ENCODE measurements at regions not wholly inside any gene's neighbourhood (a gene's known extent, or its start where the extent isn't known, plus 50 kb on each side); places are given as distances from the start of the nearest gene placed in this dataset.

DNA sequence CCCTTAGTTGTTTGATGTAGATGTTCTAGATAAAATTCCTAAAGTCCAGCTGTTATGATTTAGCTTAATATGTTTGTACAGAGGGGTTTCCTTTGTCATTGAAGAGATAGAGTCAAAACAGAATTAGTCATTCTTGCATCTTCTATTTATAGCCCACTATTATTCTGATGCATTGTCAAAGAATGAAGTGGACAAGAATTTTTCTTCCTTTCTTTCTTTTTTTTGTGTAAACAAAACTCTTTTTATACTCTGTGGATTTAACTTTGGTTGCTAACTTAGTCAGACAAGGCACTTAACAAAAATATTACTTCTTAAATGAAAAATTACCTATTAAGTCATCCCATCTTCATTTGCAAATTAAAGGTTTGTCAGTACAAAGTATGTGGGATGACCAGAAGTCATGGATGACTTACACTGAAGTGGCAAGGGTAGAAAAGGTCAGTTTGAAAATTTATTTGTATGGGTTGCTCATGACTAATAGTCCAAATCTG, 215.6 kb upstream of the DDHD1 start:
- no peak overlapping the region for H3K4me3 Mint-ChIP-seq
- Histone ChIP-seq H3K27ac (ENCODE audit: low read depth) (no peak overlapping the region), H4K20me1 (replicated peaks; ENCODE audit: insufficient read depth) (no peaks in the 10 kb centered on the region), H3K79me2 (replicated peaks; ENCODE audit: insufficient read depth) (no peaks in the 10 kb centered on the region), H3F3A (replicated peaks; ENCODE audit: low read depth) (no peaks in the 10 kb centered on the region), H2AFZ (no peak overlapping the region), H3K4me2 (peak overlapping the region; percentile 21; the same call in 1 of the 2 replicates), H3K27me3 (ENCODE audit: insufficient read depth) (no peaks in the 10 kb centered on the region), H3K36me3 (ENCODE audit: insufficient read depth) (no peaks in the 10 kb centered on the region), H3K4me1 (ENCODE audit: insufficient read depth) (peaks cover 21% of the 10 kb centered on the region), H3K9me2 (ENCODE audit: insufficient read depth) (peaks cover 25% of the 10 kb centered on the region), H3K4me3 (no peak overlapping the region)
- H3K36me3 Mint-ChIP-seq (ENCODE audit: low read depth), result peaks cover 14% of the 10 kb centered on the region
- peaks cover 25% of the 10 kb centered on the region for H3K4me1 Mint-ChIP-seq
- H3K27ac Mint-ChIP-seq, result no peak overlapping the region
- DNase-seq (ENCODE audit: low spot score) (no peak), ATAC-seq (no peak)
- H3K9me3 Mint-ChIP-seq, result peaks cover 9% of the 10 kb centered on the region
- H3K27me3 Mint-ChIP-seq (ENCODE audit: insufficient read depth, low read depth, poor library complexity), result peaks cover 3% of the 10 kb centered on the region
- TF ChIP-seq EZH2phosphoT487 (IDR thresholded peaks at IDR 0.05; ENCODE audit: unreplicated experiment), result no peak
- TF ChIP-seq ZNF331 (CRISPR knock-in tag; IDR thresholded peaks at IDR 0.05; ENCODE audit: low read depth), result no peak
- TF ChIP-seq STAT1 (IDR thresholded peaks at IDR 0.05; ENCODE audit: unreplicated experiment), result no peak
- TF ChIP-seq, protein P1, sequence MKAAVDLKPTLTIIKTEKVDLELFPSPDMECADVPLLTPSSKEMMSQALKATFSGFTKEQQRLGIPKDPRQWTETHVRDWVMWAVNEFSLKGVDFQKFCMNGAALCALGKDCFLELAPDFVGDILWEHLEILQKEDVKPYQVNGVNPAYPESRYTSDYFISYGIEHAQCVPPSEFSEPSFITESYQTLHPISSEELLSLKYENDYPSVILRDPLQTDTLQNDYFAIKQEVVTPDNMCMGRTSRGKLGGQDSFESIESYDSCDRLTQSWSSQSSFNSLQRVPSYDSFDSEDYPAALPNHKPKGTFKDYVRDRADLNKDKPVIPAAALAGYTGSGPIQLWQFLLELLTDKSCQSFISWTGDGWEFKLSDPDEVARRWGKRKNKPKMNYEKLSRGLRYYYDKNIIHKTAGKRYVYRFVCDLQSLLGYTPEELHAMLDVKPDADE (IDR thresholded peaks at IDR 0.05), result no peak
- TF ChIP-seq CREB1 (CRISPR knock-in tag; IDR thresholded peaks at IDR 0.05; ENCODE audit: low read depth), result no peak
- no peak for TF ChIP-seq EZH2 (IDR thresholded peaks at IDR 0.05; ENCODE audit: low read depth, unreplicated experiment)
- no peak for TF ChIP-seq REST (IDR thresholded peaks at IDR 0.05; ENCODE audit: unreplicated experiment)

DNA sequence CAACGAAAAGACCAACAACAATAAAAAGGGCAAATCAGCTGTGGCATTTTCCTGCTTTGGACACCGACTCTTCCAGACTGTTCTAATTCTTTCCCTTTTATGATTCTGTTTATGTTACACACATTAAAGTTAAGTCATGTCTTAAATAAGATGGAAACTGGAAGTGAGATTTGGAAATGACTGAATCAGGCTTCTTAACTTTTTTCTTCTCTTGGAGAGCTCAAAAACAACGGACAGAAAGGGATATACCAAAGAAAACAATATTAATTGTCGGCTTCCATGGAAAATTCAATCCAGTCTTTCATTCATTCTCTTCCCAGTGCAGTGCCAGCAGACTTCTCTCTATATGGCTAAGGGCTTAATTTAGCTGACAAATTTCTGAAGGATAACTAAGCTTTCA, 214.9 kb upstream of the DDHD1 start:
- no peaks in the 10 kb centered on the region for H3K27me3 ChIP-seq (ENCODE audit: insufficient read depth)
- H3F3A ChIP-seq (replicated peaks; ENCODE audit: low read depth), result no peaks in the 10 kb centered on the region
- H3K4me1 Mint-ChIP-seq, result peaks cover 25% of the 10 kb centered on the region
- no peak overlapping the region for H3K27ac ChIP-seq (ENCODE audit: low read depth)
- H3K4me2 ChIP-seq, result no peak overlapping the region
- H3K4me3 Mint-ChIP-seq, result no peak overlapping the region
- H3K36me3 Mint-ChIP-seq (ENCODE audit: low read depth), result peaks cover 20% of the 10 kb centered on the region
- peaks cover 16% of the 10 kb centered on the region for H3K9me3 Mint-ChIP-seq
- H3K9me2 ChIP-seq (ENCODE audit: insufficient read depth), result peaks cover 22% of the 10 kb centered on the region
- H2AFZ ChIP-seq, result peak overlapping the region; percentile 74; the same call in 1 of the 2 replicates
- ATAC-seq (no peak), DNase-seq (ENCODE audit: low spot score) (no peak)
- peaks cover 3% of the 10 kb centered on the region for H3K27me3 Mint-ChIP-seq (ENCODE audit: insufficient read depth, low read depth, poor library complexity)
- H4K20me1 ChIP-seq (replicated peaks; ENCODE audit: insufficient read depth), result no peaks in the 10 kb centered on the region
- H3K4me3 ChIP-seq, result no peak overlapping the region
- no peaks in the 10 kb centered on the region for H3K79me2 ChIP-seq (replicated peaks; ENCODE audit: insufficient read depth)
- peaks cover 21% of the 10 kb centered on the region for H3K4me1 ChIP-seq (ENCODE audit: insufficient read depth)
- H3K27ac Mint-ChIP-seq, result no peak overlapping the region
- no peaks in the 10 kb centered on the region for H3K36me3 ChIP-seq (ENCODE audit: insufficient read depth)
- TF ChIP-seq POLR2AphosphoS5 (IDR thresholded peaks at IDR 0.05; ENCODE audit: low read depth), result no peak
- TF ChIP-seq REST (IDR thresholded peaks at IDR 0.05; ENCODE audit: unreplicated experiment), result no peak
- no peak for TF ChIP-seq CREB1 (CRISPR knock-in tag; IDR thresholded peaks at IDR 0.05; ENCODE audit: low read depth)
- TF ChIP-seq JUNB (IDR thresholded peaks at IDR 0.05; ENCODE audit: unreplicated experiment), result no peak
- TF ChIP-seq, protein P1 (IDR thresholded peaks at IDR 0.05), result no peak

All from GM23338 (cell line).